Stomach (tissue), 8 donors: ENCODE measurements at regions not wholly inside any gene's neighbourhood (a gene's known extent, or its start where the extent isn't known, plus 50 kb on each side); places are given as distances from the start of the nearest gene placed in this dataset.

Experiments
- DNase-seq, 2 donors: peaks; one replicate each; pipeline versions ENCODE4 v3.0.0 to v3.0.0-alpha.2; 2013 to 2019
- H3K27ac ChIP-seq, 5 donors: fragments of 200-600 bp in 4 of 5; sonication (generic) in 4 of 5; one replicate each; pipeline ENCODE4 v1.5.1; 2013 to 2019; ENCODE audit warnings: mild to moderate bottlenecking in 1 of 5, moderate library complexity in 1 of 5
- H3K27me3 ChIP-seq, 3 donors: fragments of 200-600 bp; sonication (generic); one replicate each; pipeline ENCODE4 v1.5.1; 2017 to 2019; ENCODE audit warnings: mixed run types in 1 of 3
- H3K36me3 ChIP-seq, 4 donors: fragments of 200-600 bp; sonication (generic); 1 replicate in 3 of 4; 2 replicates in 1 of 4; pipeline ENCODE4 v1.5.1; 2016 to 2019
- H3K4me1 ChIP-seq, 4 donors: fragments of 200-600 bp; sonication (generic); one replicate each; pipeline ENCODE4 v1.5.1; 2016 to 2019
- H3K4me3 ChIP-seq, 4 donors: fragments of 200-600 bp; sonication (generic) in 3 of 4; one replicate each; pipeline ENCODE4 v1.5.1; 2016 to 2019; ENCODE audit warnings: mild to moderate bottlenecking in 1 of 4
- H3K9me3 ChIP-seq, 4 donors: fragments of 200-600 bp; sonication (generic); one replicate each; pipeline ENCODE4 v1.5.1; 2016 to 2019
- CTCF ChIP-seq, 7 experiments: fragments of 450-650 bp in 4 of 7; fragments of 200-600 bp in 3 of 7; sonication (generic) in 3 of 7; IDR thresholded peaks; one replicate each; pipeline ENCODE4 v1.5.1; 2016 to 2019; ENCODE audit warnings: antibody characterized with exemption in 7 of 7, control low read depth in 2 of 7, mild to moderate bottlenecking in 1 of 7
- EP300 ChIP-seq: sonication (generic); formaldehyde crosslinking; IDR thresholded peaks from one replicate; pipeline ENCODE4 v1.6.1; 2017; ENCODE audit warnings: antibody characterized with exemption
- POLR2A ChIP-seq, 4 donors: fragments of 450-650 bp; IDR thresholded peaks; one replicate each; pipeline ENCODE4 v1.6.1; 2016; ENCODE audit warnings: antibody characterized with exemption in 4 of 4, control low read depth in 2 of 4, mild to moderate bottlenecking in 1 of 4, moderate library complexity in 1 of 4
- POLR2AphosphoS5 ChIP-seq, 3 donors: sonication (generic); formaldehyde crosslinking; IDR thresholded peaks; one replicate each; pipeline ENCODE4 v1.6.1; 2016; ENCODE audit warnings: antibody characterized with exemption in 3 of 3
- WGBS, 5 donors: extraction: QIAGEN DNeasy Blood & Tissue Kit in 3 of 5; methylation state at CpG; one replicate each; pipeline versions ENCODE4 v1.1.5 to v1.1.7; 2013 to 2018; 5-methylcytosine and 5-hydroxymethylcytosine counted together
- intact Hi-C: fragments of 100-400 bp; cut with DNase I; formaldehyde crosslinking; loops from one replicate; pipeline ENCODE4 v1.15.1; 2023; ENCODE audit warnings: low total_unique reads
- donor health status: healthy with polysubstance abuse.
- donor health status: Bipolar disorder and iron deficiency.
- donor health status: healthy.

- whole genome bisulfite sequencing, 5 donors: 26 to 35% (median 30%) methylated on average over 6 of the region's 6 CpGs
- intact Hi-C loops: no loop called here
These were observed 122.8 kb downstream of the KIF4B start for GRCh38 chr5:155136216-155136850.

GRCh38 chr5:155137683-155138082 is 124.1 kb downstream of the KIF4B start:
- H3K27me3 ChIP-seq: peaks cover 0 to 12% (median 0%) of the 10 kb centered on the region in 3 donors
- no peaks in the 10 kb centered on the region for H3K9me3 ChIP-seq
- intact Hi-C loops: no loop called here
- H3K27ac ChIP-seq: no peak overlapping the region
- TF ChIP-seq POLR2A (IDR thresholded peaks at IDR 0.05) (no peak), CTCF (IDR thresholded peaks at IDR 0.05) (no peak), EP300 (no peak), POLR2AphosphoS5 (IDR thresholded peaks at IDR 0.05) (no peak)
- H3K4me3 ChIP-seq: no peak overlapping the region
- no peak for DNase-seq
- no peaks in the 10 kb centered on the region for H3K4me1 ChIP-seq
- 43 to 66% (median 60%) methylated on average over 3 of the region's 3 CpGs for WGBS, 5 donors
- no peaks in the 10 kb centered on the region for H3K36me3 ChIP-seq

More at GRCh38 chr5:155136216-155136850, 122.8 kb downstream of the KIF4B start:
- Histone ChIP-seq H3K4me1 (no peaks in the 10 kb centered on the region), H3K36me3 (no peaks in the 10 kb centered on the region), H3K4me3 (no peak overlapping the region), H3K27ac (no peak overlapping the region), H3K27me3 (peaks cover 0 to 15% (median 0%) of the 10 kb centered on the region in 3 donors), H3K9me3 (no peaks in the 10 kb centered on the region)
- DNase-seq: no peak
- TF ChIP-seq EP300: no peak
- no peak for TF ChIP-seq POLR2AphosphoS5 (IDR thresholded peaks at IDR 0.05)
- TF ChIP-seq POLR2A (IDR thresholded peaks at IDR 0.05): no peak
- TF ChIP-seq CTCF (IDR thresholded peaks at IDR 0.05): no peak

DNA sequence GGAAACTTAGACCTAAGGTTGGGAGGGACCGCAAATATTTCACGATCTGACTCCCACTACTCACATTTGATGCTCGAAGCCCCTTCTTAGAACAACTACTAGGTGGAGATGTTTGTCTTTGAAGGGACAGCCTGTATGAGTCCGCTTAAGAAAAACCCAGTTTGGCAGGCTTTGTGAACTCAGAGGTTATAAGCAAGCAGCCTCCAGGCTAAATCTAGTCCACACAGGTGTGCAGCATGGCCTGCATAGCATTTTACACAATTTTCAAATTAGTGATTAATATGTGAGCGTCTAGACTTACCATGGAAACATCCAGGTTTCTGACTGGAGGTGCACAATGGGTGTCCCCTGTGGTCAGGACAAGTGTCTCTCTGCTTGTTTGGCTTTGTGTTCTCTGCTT is 127.1 kb downstream of the KIF4B start:
- DNase-seq: no peak
- Histone ChIP-seq H3K36me3 (no peaks in the 10 kb centered on the region), H3K27me3 (peaks cover 0 to 12% (median 0%) of the 10 kb centered on the region in 3 donors), H3K9me3 (no peaks in the 10 kb centered on the region), H3K4me1 (no peaks in the 10 kb centered on the region), H3K4me3 (no peak overlapping the region), H3K27ac (no peak overlapping the region)
- intact Hi-C loops: no loop called here
- 80 to 89% (median 87%) methylated on average over 5 of the region's 5 CpGs for WGBS, 5 donors
- no peak for TF ChIP-seq POLR2A (IDR thresholded peaks at IDR 0.05)

DNA sequence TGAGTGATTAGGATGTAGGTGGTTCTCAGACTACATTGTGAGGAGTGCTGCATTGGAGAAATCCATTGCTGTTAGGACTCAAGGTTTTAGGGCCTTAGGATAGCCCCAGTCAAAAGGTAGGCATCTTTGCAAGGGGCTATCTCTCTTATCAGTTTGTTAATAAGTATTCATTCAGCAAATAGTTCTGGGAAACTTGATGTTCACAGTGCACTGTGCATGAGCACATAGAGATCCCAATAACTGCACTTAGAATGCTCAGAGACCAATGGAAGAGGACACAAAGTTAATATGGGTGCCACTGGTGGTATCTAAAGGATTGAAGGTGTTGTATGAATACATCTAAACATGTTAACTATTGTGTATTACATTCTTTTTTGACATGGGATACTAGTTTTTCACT is 131.4 kb downstream of the KIF4B start:
- Histone ChIP-seq H3K36me3 (no peaks in the 10 kb centered on the region), H3K27ac (no peak overlapping the region), H3K4me3 (no peak overlapping the region), H3K9me3 (no peaks in the 10 kb centered on the region), H3K27me3 (no peaks in the 10 kb centered on the region), H3K4me1 (no peaks in the 10 kb centered on the region)
- intact Hi-C loops: no loop called here
- no peak for DNase-seq
- TF ChIP-seq EP300: no peak
- TF ChIP-seq POLR2A (IDR thresholded peaks at IDR 0.05): no peak
- no peak for TF ChIP-seq POLR2AphosphoS5 (IDR thresholded peaks at IDR 0.05)

DNA sequence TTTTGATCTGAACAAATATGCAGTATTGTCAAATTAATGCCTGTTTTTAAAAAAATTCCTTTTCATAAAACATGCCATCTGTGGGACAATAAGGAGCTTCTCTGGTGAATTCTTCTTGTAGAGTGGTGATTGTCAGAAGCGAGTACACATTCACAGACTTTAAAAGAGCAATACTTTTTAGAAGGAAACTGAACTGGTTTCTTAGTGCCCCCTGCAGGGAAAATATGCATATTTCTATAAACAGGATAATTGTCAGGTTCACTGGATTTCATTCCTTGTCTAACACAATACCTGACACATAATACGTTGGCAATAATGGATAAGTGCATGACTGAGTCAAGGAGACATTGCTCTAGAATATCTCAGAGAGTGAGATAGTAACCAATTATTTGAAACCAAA is 133.7 kb downstream of the KIF4B start:
- DNase-seq: peak in 1 of 2 donors; percentile 6
- WGBS, 5 donors: 20 to 49% (median 29%) methylated on average over 2 of the region's 2 CpGs
- Histone ChIP-seq H3K4me1 (no peaks in the 10 kb centered on the region), H3K27ac (no peak overlapping the region), H3K27me3 (no peaks in the 10 kb centered on the region), H3K36me3 (no peaks in the 10 kb centered on the region), H3K9me3 (no peaks in the 10 kb centered on the region), H3K4me3 (no peak overlapping the region)
- intact Hi-C loops: no loop called here
- peak in 1 of 7 experiments; percentile 8 for TF ChIP-seq CTCF (IDR thresholded peaks at IDR 0.05)
- no peak for TF ChIP-seq POLR2AphosphoS5 (IDR thresholded peaks at IDR 0.05)
- no peak for TF ChIP-seq EP300
- TF ChIP-seq POLR2A (IDR thresholded peaks at IDR 0.05): no peak
